Right renal cortex interstitium (tissue), 3 donors: ENCODE measurements at regions not wholly inside any gene's neighbourhood (a gene's known extent, or its start where the extent isn't known, plus 50 kb on each side); places are given as distances from the start of the nearest gene placed in this dataset.
"Not testable (repeated sequence)": the region's sequence is repeated elsewhere in the genome, so short reads cannot be mapped to it uniquely, and the experiment has no call there.

Experiments
- DNase-seq, 3 donors: peaks; one replicate each; pipeline ENCODE4 v3.0.0-alpha.2; 2013; ENCODE audit warnings: low read depth in 3 of 3, low spot score in 2 of 3

- DNase-seq = no peak
Measured at GRCh38 chr5:61215996-61216395, 53.7 kb upstream of the SMIM15 start.

- DNase-seq = no peak
Measured at GRCh38 chr5:61216741-61217140, 54.5 kb upstream of the SMIM15 start.

GRCh38 chr5:61217214-61217613, 54.9 kb upstream of the SMIM15 start:
- no peak for DNase-seq

- no peak for DNase-seq
Measured at GRCh38 chr5:61228229-61228628, 66.0 kb upstream of the SMIM15 start.

GRCh38 chr5:61228691-61229280, 66.5 kb upstream of the SMIM15 start:
- DNase-seq = no peak

- no peak for DNase-seq
Measured at GRCh38 chr5:61229416-61229815, 67.1 kb upstream of the SMIM15 start.

- DNase-seq = no peak
Measured at GRCh38 chr5:61230492-61230891, 68.2 kb upstream of the SMIM15 start.

- no peak for DNase-seq
Measured at GRCh38 chr5:61231813-61232212, 69.5 kb upstream of the SMIM15 start.

- DNase-seq = no peak
Measured at GRCh38 chr5:61232490-61233050, 70.3 kb upstream of the SMIM15 start.

GRCh38 chr5:61234019-61234418, 71.8 kb upstream of the SMIM15 start:
- DNase-seq = no peak

GRCh38 chr5:61236715-61237114, 74.4 kb upstream of the SMIM15 start:
- DNase-seq = not testable (repeated sequence)

- DNase-seq = no peak
Measured at GRCh38 chr5:61245486-61245885, 83.2 kb upstream of the SMIM15 start.

GRCh38 chr5:61245936-61246335, 83.7 kb upstream of the SMIM15 start:
- DNase-seq = no peak

- DNase-seq = no peak
Measured at GRCh38 chr5:61246768-61247307, 84.6 kb upstream of the SMIM15 start.

- DNase-seq = no peak
Measured at GRCh38 chr5:61251874-61252642, 80.0 kb upstream of the ZSWIM6 start.

GRCh38 chr5:61252643-61252925, 79.5 kb upstream of the ZSWIM6 start:
- no peak for DNase-seq

- DNase-seq = no peak
Measured at GRCh38 chr5:61253547-61253946, 78.5 kb upstream of the ZSWIM6 start.

GRCh38 chr5:61254969-61255555, 77.0 kb upstream of the ZSWIM6 start:
- DNase-seq = no peak

- no peak for DNase-seq
Measured at GRCh38 chr5:61256474-61256873, 75.6 kb upstream of the ZSWIM6 start.

- no peak for DNase-seq
Measured at GRCh38 chr5:61257421-61257820, 74.6 kb upstream of the ZSWIM6 start.

GRCh38 chr5:61261136-61261535, 70.9 kb upstream of the ZSWIM6 start:
- DNase-seq = no peak

GRCh38 chr5:61262080-61262479, 70.0 kb upstream of the ZSWIM6 start:
- DNase-seq = no peak
